ENCODE measurements at regions not wholly inside any gene's neighbourhood (a gene's known extent, or its start where the extent isn't known, plus 50 kb on each side); places are given as distances from the start of the nearest gene placed in this dataset.

GRCh38 chr11:81010631-81011030 is 1569.8 kb upstream of the TENM4 start:
- TF ChIP-seq POLR2A (IDR thresholded peaks at IDR 0.05; ENCODE audit: low read length) = no peak
- no peak for TF ChIP-seq GATA1 (IDR thresholded peaks at IDR 0.05; ENCODE audit: low read depth, low read length)
